OCI-LY3 (cell line): ENCODE measurements at regions not wholly inside any gene's neighbourhood (a gene's known extent, or its start where the extent isn't known, plus 50 kb on each side); places are given as distances from the start of the nearest gene placed in this dataset.

Experiments
- CTCF ChIP-seq: fragments of 200-600, 300-600 bp; sonication (generic); IDR thresholded peaks from 2 replicates; pipeline ENCODE4 v1.5.1; 2014; ENCODE audit warnings: antibody characterized with exemption, low read length, low read depth
- EZH2phosphoT487 ChIP-seq: fragments of 200-600 bp; shearing (Covaris generic); IDR thresholded peaks from 2 replicates; pipeline ENCODE4 v1.6.1; 2018; ENCODE audit warnings: antibody characterized with exemption, mixed run types, low read depth

- TF ChIP-seq CTCF = no peak
- no peak for TF ChIP-seq EZH2phosphoT487
Observed at GRCh38 chr16:60246086-60246485, 1512.0 kb upstream of the GOT2 start.
